ENCODE measurements at regions not wholly inside any gene's neighbourhood (a gene's known extent, or its start where the extent isn't known, plus 50 kb on each side); places are given as distances from the start of the nearest gene placed in this dataset.
A peak's percentile ranks its signal among the peaks of the same experiment; 100 is the strongest.

DNA sequence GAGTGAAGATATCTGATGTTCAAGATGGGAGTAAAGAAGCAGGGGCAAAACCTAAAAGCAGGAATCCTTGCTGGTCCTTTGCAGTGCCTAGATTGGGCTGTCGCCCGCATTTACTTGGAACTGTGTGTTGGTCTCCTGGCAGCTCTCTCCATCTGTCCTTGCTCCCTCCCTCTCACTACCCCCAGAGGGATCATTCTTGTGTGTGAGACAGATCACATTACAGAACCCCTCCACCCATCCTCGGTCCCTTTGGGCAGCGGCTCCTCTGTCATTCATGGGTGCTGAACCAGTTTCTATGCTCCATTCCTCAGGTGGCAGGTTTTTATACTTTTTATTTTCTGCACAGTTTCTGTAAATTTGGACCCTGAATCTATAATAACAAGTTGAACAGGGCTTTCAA, 99.4 kb upstream of the MYOCD start:
- Histone ChIP-seq H3K4me1 (no peaks in the 10 kb centered on the region), H3K36me3 (no peaks in the 10 kb centered on the region), H3K4me3 (no peak overlapping the region), H3K27me3 (no peaks in the 10 kb centered on the region), H3K9me3 (no peaks in the 10 kb centered on the region), H3K27ac (no peak overlapping the region)
- no peak for DNase-seq
- WGBS, 2 donors = 29 to 44% methylated on average over 4 of the region's 4 CpGs
- intact Hi-C loops (cut with DNase I) = no loop called here
- TF ChIP-seq, protein P1, sequence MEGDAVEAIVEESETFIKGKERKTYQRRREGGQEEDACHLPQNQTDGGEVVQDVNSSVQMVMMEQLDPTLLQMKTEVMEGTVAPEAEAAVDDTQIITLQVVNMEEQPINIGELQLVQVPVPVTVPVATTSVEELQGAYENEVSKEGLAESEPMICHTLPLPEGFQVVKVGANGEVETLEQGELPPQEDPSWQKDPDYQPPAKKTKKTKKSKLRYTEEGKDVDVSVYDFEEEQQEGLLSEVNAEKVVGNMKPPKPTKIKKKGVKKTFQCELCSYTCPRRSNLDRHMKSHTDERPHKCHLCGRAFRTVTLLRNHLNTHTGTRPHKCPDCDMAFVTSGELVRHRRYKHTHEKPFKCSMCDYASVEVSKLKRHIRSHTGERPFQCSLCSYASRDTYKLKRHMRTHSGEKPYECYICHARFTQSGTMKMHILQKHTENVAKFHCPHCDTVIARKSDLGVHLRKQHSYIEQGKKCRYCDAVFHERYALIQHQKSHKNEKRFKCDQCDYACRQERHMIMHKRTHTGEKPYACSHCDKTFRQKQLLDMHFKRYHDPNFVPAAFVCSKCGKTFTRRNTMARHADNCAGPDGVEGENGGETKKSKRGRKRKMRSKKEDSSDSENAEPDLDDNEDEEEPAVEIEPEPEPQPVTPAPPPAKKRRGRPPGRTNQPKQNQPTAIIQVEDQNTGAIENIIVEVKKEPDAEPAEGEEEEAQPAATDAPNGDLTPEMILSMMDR (IDR thresholded peaks at IDR 0.05) = no peak
- no peak for TF ChIP-seq POLR2A (IDR thresholded peaks at IDR 0.05)

DNA sequence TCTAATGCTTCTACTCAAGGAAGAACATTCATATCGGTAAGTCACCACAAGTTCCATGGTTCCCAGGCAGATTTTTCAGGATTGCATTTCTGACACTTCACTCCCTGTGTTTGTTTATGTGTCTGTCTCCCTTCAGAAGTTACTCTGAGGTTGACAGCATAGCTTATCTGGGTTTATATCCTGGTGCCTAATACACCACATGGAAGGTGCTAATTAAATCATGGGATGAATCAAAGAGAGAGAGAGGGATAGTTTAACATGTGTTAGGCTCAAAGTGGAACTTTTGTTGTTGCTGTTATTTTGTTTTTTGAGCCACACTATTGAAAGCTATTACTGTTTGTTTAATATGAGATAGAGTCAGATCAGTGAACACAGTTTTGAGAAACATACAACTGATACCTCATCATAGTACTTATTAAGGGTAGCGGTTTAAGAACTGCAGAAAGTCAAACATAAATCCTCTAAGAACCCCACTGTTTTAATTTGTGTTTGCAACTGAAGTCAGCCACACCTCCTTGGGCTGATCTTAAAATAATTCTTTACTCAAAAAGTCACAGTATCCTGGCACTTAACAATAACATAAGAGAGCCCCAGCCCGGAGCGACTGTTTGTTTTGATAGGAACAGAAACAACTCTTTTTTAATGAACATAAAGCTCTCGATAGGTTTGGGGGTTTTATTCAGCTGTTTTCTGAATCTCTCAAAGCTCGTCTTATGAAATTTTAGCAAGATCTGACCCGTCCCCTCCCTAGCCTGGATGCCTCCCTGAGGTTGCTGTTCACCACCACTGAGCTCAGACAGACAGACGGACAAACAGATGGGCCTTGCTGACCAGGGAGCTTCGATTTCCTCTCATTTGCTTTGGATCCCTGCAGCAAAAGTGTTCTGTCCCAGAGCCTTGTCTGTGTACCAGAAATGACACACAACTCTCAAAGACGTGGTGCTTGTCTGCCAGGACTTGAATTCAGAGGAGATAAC, 98.3 kb upstream of the MYOCD start:
- TF ChIP-seq, protein P1 (IDR thresholded peaks at IDR 0.05) = no peak
- no peak for TF ChIP-seq POLR2A (IDR thresholded peaks at IDR 0.05)
- no peaks in the 10 kb centered on the region for H3K4me1 ChIP-seq
- no peaks in the 10 kb centered on the region for H3K27me3 ChIP-seq
- no peak overlapping the region for H3K4me3 ChIP-seq
- peak overlapping the region in 2 of 4 donors; percentile 44 to 52 for H3K27ac ChIP-seq
- WGBS, 2 donors = 25% methylated on average over 10 of the region's 10 CpGs
- DNase-seq = no peak
- intact Hi-C loops (cut with DNase I) = no loop called here
- H3K9me3 ChIP-seq = no peaks in the 10 kb centered on the region
- H3K36me3 ChIP-seq = no peaks in the 10 kb centered on the region

DNA sequence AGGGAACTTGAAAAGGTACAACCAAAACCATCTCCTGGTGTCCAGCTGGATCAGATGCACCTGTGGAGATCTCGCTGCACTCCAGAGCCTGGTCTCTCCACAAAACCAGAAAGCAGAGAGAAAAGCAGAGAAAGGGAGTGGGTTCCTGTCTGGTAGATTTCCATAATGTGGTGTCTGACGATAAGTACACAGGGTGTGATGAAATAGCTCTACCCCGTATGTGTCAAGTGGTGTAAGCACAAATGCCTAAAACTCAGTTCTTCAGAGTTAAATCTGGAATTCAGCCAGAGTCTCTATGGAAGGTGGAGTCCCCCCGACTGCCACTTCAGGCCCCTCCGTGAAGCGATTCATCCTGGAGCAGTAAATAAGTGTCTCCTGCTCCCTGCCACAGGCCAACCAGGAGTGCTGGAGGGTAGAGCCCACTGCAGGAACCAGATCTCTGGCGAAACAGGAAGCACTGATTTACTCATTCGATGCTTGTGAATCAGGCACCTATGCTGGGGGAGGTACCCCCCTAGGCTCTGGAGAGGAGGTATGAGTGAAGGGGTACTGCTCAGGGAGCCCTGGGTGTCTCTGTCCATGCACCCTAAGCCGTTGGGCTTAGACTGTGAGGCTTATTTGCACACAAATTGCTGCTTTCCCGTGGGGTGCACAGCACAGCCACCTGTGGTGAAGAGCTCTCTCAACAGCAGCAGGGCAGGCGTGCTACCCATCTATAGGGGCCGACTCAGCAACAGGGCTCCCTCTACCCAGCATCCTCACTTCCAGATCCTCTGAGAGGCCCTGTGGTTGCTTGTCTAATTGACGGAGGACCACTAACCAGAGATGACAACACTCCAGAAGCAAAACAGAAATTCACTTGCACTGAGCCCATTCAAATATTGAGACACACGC, 97.1 kb upstream of the MYOCD start:
- H3K27me3 ChIP-seq = no peaks in the 10 kb centered on the region
- no peaks in the 10 kb centered on the region for H3K9me3 ChIP-seq
- H3K36me3 ChIP-seq = no peaks in the 10 kb centered on the region
- H3K4me3 ChIP-seq = no peak overlapping the region
- peak overlapping the region in 1 of 4 donors; percentile 52 for H3K27ac ChIP-seq
- TF ChIP-seq, protein P1 (IDR thresholded peaks at IDR 0.05) = no peak
- TF ChIP-seq POLR2A (IDR thresholded peaks at IDR 0.05) = no peak
- intact Hi-C loops (cut with DNase I) = no loop called here
- no peaks in the 10 kb centered on the region for H3K4me1 ChIP-seq
- DNase-seq = no peak
- 40 to 56% methylated on average over 9 to 11 of the region's 14 CpGs for WGBS, 2 donors

DNA sequence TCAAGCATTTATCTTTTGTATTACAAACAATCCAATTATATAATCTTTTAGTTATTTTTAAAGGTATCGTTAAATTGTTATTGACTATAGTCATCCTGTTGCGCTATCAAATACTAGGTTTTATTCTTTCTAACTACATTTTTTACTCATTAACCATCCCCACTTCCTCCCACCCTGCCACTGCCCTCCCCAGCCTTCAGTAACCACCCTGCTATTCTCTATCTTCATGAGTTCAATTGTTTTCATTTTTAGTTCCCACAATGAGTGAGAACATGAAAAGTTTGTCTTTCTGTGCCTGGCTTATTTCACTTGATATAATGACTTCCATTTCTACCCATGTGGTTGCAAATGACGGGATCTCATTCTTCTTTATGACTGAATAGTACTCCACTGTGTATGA, 94.1 kb upstream of the MYOCD start:
- TF ChIP-seq, protein P1 (IDR thresholded peaks at IDR 0.05) = no peak
- TF ChIP-seq POLR2A (IDR thresholded peaks at IDR 0.05) = no peak
- Histone ChIP-seq H3K4me3 (no peak overlapping the region), H3K9me3 (no peaks in the 10 kb centered on the region), H3K27ac (no peak overlapping the region), H3K4me1 (no peaks in the 10 kb centered on the region), H3K27me3 (no peaks in the 10 kb centered on the region), H3K36me3 (no peaks in the 10 kb centered on the region)
- DNase-seq = no peak
- intact Hi-C loops (cut with DNase I) = no loop called here
- WGBS, 2 donors = 84 to 85% methylated on average over 3 of the region's 3 CpGs

DNA sequence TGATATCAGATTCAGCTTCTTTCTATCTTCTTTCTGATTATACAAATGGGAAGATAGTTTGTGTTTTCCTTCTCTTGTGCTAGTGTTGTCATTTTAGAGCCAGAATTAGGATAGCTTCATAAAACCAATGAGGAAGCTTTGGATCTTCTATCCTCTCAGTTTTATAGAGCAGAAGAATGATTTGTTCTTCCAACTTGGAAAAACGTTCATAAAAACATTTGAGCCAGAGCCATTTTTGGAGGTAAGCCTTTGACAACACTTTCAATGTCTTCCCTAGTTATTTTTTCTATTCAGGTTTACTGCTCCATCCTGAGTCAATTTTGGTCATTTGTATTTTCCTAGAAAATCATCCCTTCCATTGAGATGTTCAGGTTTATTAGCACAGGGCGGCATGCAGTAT, 91.2 kb upstream of the MYOCD start:
- TF ChIP-seq, protein P1 (IDR thresholded peaks at IDR 0.05) = no peak
- TF ChIP-seq POLR2A (IDR thresholded peaks at IDR 0.05) = no peak
- H3K27me3 ChIP-seq = no peaks in the 10 kb centered on the region
- no peaks in the 10 kb centered on the region for H3K4me1 ChIP-seq
- no peaks in the 10 kb centered on the region for H3K36me3 ChIP-seq
- H3K27ac ChIP-seq = no peak overlapping the region
- intact Hi-C loops (cut with DNase I) = no loop called here
- 76 to 77% methylated on average over 2 of the region's 2 CpGs for WGBS, 2 donors
- DNase-seq = no peak
- no peak overlapping the region for H3K4me3 ChIP-seq
- H3K9me3 ChIP-seq = no peaks in the 10 kb centered on the region
